GM20431 (cell line): ENCODE measurements at regions not wholly inside any gene's neighbourhood (a gene's known extent, or its start where the extent isn't known, plus 50 kb on each side); places are given as distances from the start of the nearest gene placed in this dataset.
"Not testable (repeated sequence)": the region's sequence is repeated elsewhere in the genome, so short reads cannot be mapped to it uniquely, and the experiment has no call there.

Experiments used
- in situ Hi-C: fragments of 300-500 bp; cut with MseI, MboI; formaldehyde crosslinking; loops from one replicate; pipeline ENCODE4 v1.15.0; 2020; ENCODE audit warnings: low sequenced_read_pairs; ENCODE audit not compliant: unreplicated experiment

- in situ Hi-C loops = no loop called here
Measured at GRCh38 chr3:177335728-177336127, 138.4 kb upstream of the TBL1XR1 start.

GRCh38 chr3:177336873-177337450 lies 139.7 kb upstream of the TBL1XR1 start:
- in situ Hi-C loops = no loop called here

DNA sequence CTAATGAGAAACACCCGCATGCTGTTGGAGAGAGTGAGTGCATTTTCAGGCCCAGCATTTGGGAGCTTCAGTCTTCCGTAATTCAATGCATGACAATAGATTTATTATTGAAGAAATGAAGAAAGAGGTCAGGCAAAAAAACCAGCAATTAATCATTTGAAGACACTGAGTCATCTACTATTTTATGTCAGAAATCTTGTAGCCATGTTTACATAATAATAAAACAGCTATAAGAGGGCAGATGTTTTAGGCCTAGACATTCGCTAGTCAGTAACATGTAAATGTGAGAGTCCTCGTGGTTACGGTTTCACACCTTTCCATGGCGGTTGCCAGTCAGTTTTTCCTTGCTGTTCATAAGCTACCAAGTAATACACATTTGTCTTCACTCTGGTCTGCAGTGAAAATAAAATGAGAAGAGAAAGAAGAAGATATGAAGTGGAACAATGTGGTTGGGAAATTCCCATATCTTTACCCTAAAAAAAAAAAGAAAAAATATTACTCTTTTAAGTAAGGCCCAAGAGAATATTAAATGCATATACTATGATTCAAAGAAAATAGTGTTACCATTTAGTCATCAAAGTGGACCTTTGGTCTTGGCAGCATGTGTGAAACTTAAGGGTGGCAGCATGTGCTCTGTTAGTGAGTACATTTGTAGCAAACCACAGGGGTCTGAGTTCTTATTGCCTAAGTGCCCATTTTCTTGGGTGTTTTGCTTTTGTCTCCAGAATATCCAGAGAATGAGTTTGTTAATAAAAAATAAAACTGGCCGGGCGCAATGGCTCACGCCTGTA lies 140.5 kb upstream of the TBL1XR1 start:
- in situ Hi-C loops = no loop called here

DNA sequence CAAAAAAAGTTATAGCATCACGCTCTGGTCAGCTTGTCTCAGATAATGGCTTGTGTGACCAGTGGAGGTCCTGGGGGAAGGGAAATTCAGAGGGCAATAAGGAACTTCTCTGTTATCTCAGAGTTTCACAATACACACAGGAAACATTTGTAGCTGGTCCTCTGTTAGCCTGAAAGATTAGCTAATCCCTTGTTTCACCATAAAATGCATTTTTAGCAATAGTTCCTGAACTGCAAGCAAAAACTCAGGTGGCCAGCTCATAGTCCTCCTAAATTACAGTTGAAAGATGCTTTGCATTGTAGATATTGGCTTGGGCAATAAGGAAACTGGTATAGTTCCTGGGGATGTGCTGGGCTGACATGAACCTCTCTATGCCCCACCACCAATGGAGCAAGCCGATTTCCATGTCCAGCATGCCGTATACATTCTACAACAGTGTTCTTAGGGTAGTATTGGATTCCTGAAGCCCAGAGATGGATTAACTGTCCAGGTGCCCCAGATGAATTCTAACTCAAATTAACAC lies 141.5 kb upstream of the TBL1XR1 start:
- in situ Hi-C loops = no loop called here

- in situ Hi-C loops = not testable (repeated sequence)
Measured at GRCh38 chr3:177339220-177339703, 142.0 kb upstream of the TBL1XR1 start.

DNA sequence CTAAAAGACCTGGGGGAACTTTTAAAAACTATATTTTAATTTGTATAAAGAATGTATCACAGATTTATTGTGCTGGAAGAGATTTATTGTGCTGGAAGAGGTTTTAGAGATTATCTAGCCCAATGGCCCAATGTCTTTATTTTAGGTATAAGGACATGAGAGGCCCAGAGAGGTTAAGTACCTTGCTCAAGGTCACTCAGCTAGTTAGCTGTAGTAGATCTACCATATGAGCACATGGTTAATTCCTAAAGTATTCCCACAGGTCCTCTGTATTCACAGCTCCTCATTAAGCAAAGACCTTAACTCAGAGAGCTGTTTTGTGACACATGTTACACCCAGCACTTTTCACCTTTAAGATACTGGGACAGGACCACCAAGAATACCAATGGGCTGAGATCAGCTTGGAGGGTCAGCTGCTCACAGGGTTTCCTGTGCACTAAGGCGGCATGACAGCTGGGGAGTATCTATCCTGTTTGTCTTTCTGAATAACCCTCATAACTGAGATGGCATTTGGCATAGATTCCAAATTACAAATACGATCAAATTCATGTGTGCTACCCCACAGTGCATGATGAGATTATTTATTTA lies 143.1 kb upstream of the TBL1XR1 start:
- in situ Hi-C loops = no loop called here

GRCh38 chr3:177341736-177342419 lies 144.6 kb upstream of the TBL1XR1 start:
- in situ Hi-C loops = no loop called here

- in situ Hi-C loops = no loop called here
Measured at GRCh38 chr3:177343122-177343625, 145.9 kb upstream of the TBL1XR1 start.

DNA sequence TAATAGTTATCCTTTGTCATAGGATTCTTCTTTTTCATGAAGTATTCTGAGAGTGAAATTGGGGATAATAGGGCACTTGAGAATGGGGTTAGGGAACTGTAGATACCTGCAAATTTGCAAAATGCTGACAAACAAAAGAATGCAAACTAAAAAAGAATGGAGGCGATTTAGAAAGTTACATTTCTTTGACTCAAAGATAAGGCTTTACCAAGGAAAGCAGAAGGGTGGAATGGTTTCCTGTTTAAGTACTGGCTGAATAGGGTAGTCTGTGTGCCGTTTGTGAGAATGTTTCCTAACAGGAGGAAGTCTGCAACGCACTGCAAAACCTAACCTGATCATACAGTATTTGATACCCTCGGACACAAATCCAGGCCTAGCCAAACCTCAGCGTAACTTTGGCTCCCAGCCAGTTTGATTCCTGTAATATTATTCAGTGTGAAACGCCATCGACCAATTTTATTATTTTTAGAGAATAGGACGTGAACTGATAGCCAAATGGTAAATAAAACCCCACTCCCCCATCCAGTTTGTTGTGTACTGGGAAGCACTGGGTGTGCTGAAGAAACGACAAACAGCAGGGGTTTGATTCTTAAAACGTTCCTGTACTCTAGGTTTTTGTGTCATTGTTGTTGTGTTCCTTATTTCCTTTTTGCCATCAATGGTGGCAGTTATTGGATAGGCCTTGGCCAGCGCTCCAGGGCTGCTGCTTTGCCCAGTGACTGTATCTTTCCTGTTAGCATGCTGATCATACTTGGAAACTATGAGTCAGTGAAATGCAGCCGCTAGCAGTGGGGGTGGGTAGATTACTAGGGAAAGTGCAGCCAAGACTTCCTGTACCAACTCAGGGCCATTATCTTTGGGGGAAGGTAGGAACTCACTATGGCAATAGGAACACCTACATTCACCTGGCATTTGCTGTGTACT lies 148.0 kb upstream of the TBL1XR1 start:
- in situ Hi-C loops = no loop called here

GRCh38 chr3:177345973-177346503 lies 148.8 kb upstream of the TBL1XR1 start:
- in situ Hi-C loops = no loop called here

DNA sequence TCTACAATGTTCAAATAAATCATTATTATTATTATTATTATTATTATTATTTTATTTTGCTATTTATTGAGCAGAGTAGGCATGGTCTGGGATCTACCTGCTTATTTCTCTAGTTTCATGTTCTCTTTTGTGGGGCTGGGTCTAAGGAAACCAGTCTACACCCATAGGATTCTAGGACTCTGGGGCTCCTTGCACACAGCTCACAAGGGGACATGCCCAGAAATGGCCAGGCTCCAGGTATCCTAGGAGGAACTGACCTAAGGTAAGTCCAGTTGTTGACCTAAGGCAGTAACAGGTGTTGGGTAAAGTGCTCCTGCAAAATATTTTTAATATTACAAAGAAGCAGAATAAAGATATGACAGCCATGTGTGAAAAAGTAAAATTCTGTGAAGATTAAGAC lies 149.6 kb upstream of the TBL1XR1 start:
- in situ Hi-C loops = no loop called here

DNA sequence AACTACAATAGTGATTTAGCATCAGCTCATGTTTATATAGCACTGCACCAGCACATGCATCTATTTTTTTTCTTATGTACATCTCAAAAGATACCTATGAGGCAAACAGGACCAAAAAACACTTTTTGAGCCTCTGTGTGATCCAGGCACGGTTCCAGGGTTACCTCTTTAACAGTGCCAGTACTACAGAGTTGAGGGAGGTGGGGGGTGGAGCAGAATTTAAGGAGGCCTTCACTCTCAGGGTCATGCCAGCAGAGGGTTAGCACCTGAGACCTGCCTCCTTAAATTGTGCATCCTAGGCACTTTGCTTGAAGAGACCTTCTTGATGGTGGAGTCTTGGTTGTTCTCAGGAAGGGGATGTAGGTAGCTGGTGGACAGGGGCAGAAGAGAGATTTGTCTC lies 150.3 kb upstream of the TBL1XR1 start:
- in situ Hi-C loops = no loop called here

DNA sequence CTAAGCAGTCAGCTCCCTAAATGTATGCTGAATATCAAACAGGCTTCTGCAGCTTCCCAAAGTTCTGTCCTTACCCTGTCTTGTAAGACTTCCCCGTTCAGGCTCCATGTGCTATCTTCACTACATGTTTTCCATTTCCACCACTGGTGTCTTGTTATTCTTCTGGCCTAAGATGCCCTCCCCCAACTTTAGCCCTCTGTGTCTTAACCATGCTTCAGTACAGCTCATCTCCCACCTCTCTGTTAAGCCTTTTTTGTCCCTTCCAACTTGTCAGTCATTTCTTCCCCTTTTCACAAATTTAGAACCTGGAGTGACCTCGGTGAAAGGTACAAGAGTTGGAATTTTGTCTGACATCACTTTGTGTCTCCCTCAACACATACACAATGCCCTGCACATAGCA lies 151.7 kb upstream of the TBL1XR1 start:
- in situ Hi-C loops = no loop called here

DNA sequence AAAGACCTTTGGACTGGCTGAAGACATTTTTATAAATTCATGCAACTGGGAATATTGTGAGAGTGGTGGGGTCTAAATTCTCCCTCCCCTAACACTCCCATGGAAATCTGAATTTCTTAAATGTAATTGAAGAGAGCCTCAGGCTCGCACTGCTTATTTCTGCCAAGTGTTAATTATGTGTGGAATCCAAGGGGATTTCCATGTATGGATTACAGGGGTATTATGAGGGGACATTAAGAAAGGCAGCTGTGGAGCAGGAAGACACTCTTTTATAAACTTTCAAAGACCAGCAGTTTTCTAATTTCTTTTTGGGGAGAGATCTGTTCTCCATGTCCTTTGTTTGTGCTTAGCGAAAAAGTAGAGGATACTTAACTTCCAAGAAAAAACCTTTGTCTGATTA lies 152.1 kb upstream of the TBL1XR1 start:
- in situ Hi-C loops = no loop called here

- in situ Hi-C loops = no loop called here
Measured at GRCh38 chr3:177350121-177350520, 152.8 kb upstream of the TBL1XR1 start.

GRCh38 chr3:177351206-177351605 lies 153.9 kb upstream of the TBL1XR1 start:
- in situ Hi-C loops = no loop called here

DNA sequence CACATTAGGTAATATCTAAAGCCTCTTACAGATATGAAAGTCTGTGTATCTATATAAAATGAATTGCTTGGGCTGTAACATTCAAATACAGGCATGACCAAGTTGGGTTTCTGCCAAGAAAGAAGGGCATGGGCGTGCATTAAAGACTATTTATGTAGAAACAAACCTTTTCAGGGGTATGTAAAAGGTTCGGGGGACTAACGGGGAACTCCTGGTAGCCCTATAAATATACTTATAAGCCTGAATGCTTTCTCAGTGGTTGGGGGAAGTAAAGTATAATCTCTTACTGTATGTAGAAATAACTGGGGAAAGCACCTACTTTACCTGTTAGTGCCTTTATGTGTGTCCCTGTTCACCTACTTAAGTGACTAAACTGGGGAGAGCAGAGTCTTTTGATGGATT lies 154.5 kb upstream of the TBL1XR1 start:
- in situ Hi-C loops = no loop called here

- in situ Hi-C loops = no loop called here
Measured at GRCh38 chr3:177352424-177352823, 155.1 kb upstream of the TBL1XR1 start.

GRCh38 chr3:177353140-177353539 lies 155.9 kb upstream of the TBL1XR1 start:
- in situ Hi-C loops = no loop called here
